Ascending aorta (tissue), 2 donors: ENCODE measurements at regions not wholly inside any gene's neighbourhood (a gene's known extent, or its start where the extent isn't known, plus 50 kb on each side); places are given as distances from the start of the nearest gene placed in this dataset.

Experiments
- DNase-seq, 2 donors: peaks; one replicate each; pipeline ENCODE4 v3.0.0-alpha.2; 2019; ENCODE audit warnings: low spot score in 2 of 2
- H3K27ac ChIP-seq, 2 donors: fragments of 200-600 bp; sonication (generic); one replicate each; pipeline ENCODE4 v1.5.1; 2016 to 2017; ENCODE audit warnings: mild to moderate bottlenecking in 1 of 2
- H3K27me3 ChIP-seq: fragments of 200-600 bp; sonication (generic); one replicate; pipeline ENCODE4 v1.5.1; 2017
- H3K36me3 ChIP-seq, 2 donors: fragments of 200-600 bp; sonication (generic); one replicate each; pipeline ENCODE4 v1.5.1; 2016
- H3K4me1 ChIP-seq, 2 donors: fragments of 200-600 bp; sonication (generic); one replicate each; pipeline ENCODE4 v1.5.1; 2016 to 2017; ENCODE audit warnings: mild to moderate bottlenecking in 1 of 2
- H3K4me3 ChIP-seq, 2 donors: fragments of 200-600 bp; sonication (generic); one replicate each; pipeline ENCODE4 v1.5.1; 2016 to 2017; ENCODE audit warnings: mild to moderate bottlenecking in 1 of 2
- H3K9me3 ChIP-seq, 2 donors: fragments of 200-600 bp; sonication (generic); one replicate each; pipeline ENCODE4 v1.5.1; 2016
- CTCF ChIP-seq, 3 experiments: fragments of 200-600 bp in 2 of 3; fragments of 450-650 bp in 1 of 3; sonication (generic) in 2 of 3; IDR thresholded peaks; one replicate each; pipeline ENCODE4 v1.5.1; 2016 to 2019; ENCODE audit warnings: antibody characterized with exemption in 3 of 3, mild to moderate bottlenecking in 1 of 3, moderate library complexity in 1 of 3
- intact Hi-C: fragments of 100-400 bp; cut with DNase I; formaldehyde crosslinking; loops from one replicate; pipeline ENCODE4 v1.15.1; 2023

GRCh38 chr12:126396536-126396935, 1331.3 kb downstream of the AACS start:
- Histone ChIP-seq H3K9me3 (peaks cover 0 to 3% of the 10 kb centered on the region in 2 donors), H3K4me3 (no peak overlapping the region), H3K4me1 (no peaks in the 10 kb centered on the region), H3K27ac (no peak overlapping the region), H3K27me3 (no peaks in the 10 kb centered on the region), H3K36me3 (no peaks in the 10 kb centered on the region)
- intact Hi-C loops = no loop called here
- no peak for TF ChIP-seq CTCF (IDR thresholded peaks at IDR 0.05)
- DNase-seq = no peak

- H3K9me3 ChIP-seq = peaks cover 0 to 3% of the 10 kb centered on the region in 2 donors
- H3K27ac ChIP-seq = no peak overlapping the region
- intact Hi-C loops = no loop called here
- no peak for TF ChIP-seq CTCF (IDR thresholded peaks at IDR 0.05)
- DNase-seq = no peak
- no peak overlapping the region for H3K4me3 ChIP-seq
- H3K27me3 ChIP-seq = no peaks in the 10 kb centered on the region
- no peaks in the 10 kb centered on the region for H3K36me3 ChIP-seq
- H3K4me1 ChIP-seq = no peaks in the 10 kb centered on the region
These were observed 1331.9 kb downstream of the AACS start for GRCh38 chr12:126397071-126397581.

GRCh38 chr12:126397660-126398059, 1332.4 kb downstream of the AACS start:
- Histone ChIP-seq H3K36me3 (no peaks in the 10 kb centered on the region), H3K27ac (no peak overlapping the region), H3K27me3 (no peaks in the 10 kb centered on the region), H3K4me3 (no peak overlapping the region), H3K4me1 (no peaks in the 10 kb centered on the region), H3K9me3 (peaks cover 0 to 3% of the 10 kb centered on the region in 2 donors)
- DNase-seq = no peak
- intact Hi-C loops = no loop called here
- no peak for TF ChIP-seq CTCF (IDR thresholded peaks at IDR 0.05)

GRCh38 chr12:126400831-126401230, 1335.6 kb downstream of the AACS start:
- H3K9me3 ChIP-seq = peaks cover 0 to 3% of the 10 kb centered on the region in 2 donors
- intact Hi-C loops = no loop called here
- no peaks in the 10 kb centered on the region for H3K36me3 ChIP-seq
- no peak for TF ChIP-seq CTCF (IDR thresholded peaks at IDR 0.05)
- H3K4me3 ChIP-seq = no peak overlapping the region
- no peaks in the 10 kb centered on the region for H3K27me3 ChIP-seq
- no peak overlapping the region for H3K27ac ChIP-seq
- H3K4me1 ChIP-seq = no peaks in the 10 kb centered on the region
- DNase-seq = no peak

GRCh38 chr12:126404293-126404881, 1339.2 kb downstream of the AACS start:
- Histone ChIP-seq H3K9me3 (no peaks in the 10 kb centered on the region), H3K4me3 (no peak overlapping the region), H3K4me1 (no peaks in the 10 kb centered on the region), H3K36me3 (no peaks in the 10 kb centered on the region), H3K27ac (no peak overlapping the region), H3K27me3 (no peaks in the 10 kb centered on the region)
- TF ChIP-seq CTCF (IDR thresholded peaks at IDR 0.05) = no peak
- DNase-seq = no peak
- intact Hi-C loops = no loop called here

- DNase-seq = no peak
- Histone ChIP-seq H3K27me3 (no peaks in the 10 kb centered on the region), H3K4me1 (no peaks in the 10 kb centered on the region), H3K36me3 (no peaks in the 10 kb centered on the region), H3K4me3 (no peak overlapping the region), H3K9me3 (no peaks in the 10 kb centered on the region), H3K27ac (no peak overlapping the region)
- no peak for TF ChIP-seq CTCF (IDR thresholded peaks at IDR 0.05)
- intact Hi-C loops = no loop called here
These were observed 1353.2 kb downstream of the AACS start for GRCh38 chr12:126418400-126418799.
